Body of pancreas (tissue), 4 donors: ENCODE measurements at regions not wholly inside any gene's neighbourhood (a gene's known extent, or its start where the extent isn't known, plus 50 kb on each side); places are given as distances from the start of the nearest gene placed in this dataset.

Experiments used
- ATAC-seq: fragments of 150-250 bp; one replicate; pipeline ENCODE4 v1.9.1; 2016
- DNase-seq, 4 donors: peaks; one replicate each; pipeline ENCODE4 v3.0.0-alpha.2; 2019
- H3K27ac ChIP-seq, 4 donors: fragments of 200-600 bp; sonication (generic); 1 replicate in 3 of 4; 2 replicates in 1 of 4; pipeline versions ENCODE4 v1.5.1 to v1.6.1; 2016 to 2019; ENCODE audit warnings: mild to moderate bottlenecking in 1 of 4, mixed read lengths in 1 of 4, moderate library complexity in 1 of 4
- H3K27me3 ChIP-seq, 2 donors: fragments of 200-600 bp; sonication (generic); one replicate each; pipeline ENCODE4 v1.6.0; 2016; ENCODE audit warnings: mild to moderate bottlenecking in 1 of 2
- H3K36me3 ChIP-seq, 2 donors: fragments of 200-600 bp; sonication (generic); replicated peaks in 1 of 2; 2 replicates each; pipeline ENCODE4 v1.5.1; 2016; ENCODE audit warnings: low read depth in 2 of 2; ENCODE audit not compliant: insufficient read depth in 1 of 2
- H3K4me1 ChIP-seq: fragments of 200-600 bp; sonication (generic); one replicate; pipeline ENCODE4 v1.6.0; 2016
- H3K4me3 ChIP-seq, 2 donors: fragments of 200-600 bp; sonication (generic); 1 replicate in 1 of 2; 2 replicates in 1 of 2; pipeline ENCODE4 v1.5.1; 2016 to 2019
- H3K9me3 ChIP-seq, 3 donors: fragments of 200-600 bp; sonication (generic); 1 replicate in 2 of 3; 2 replicates in 1 of 3; pipeline ENCODE4 v1.5.1; 2016
- CTCF ChIP-seq, 7 experiments: fragments of 450-650 bp in 4 of 7; fragments of 200-600 bp in 3 of 7; sonication (generic) in 3 of 7; IDR thresholded peaks; one replicate each; pipeline ENCODE4 v1.5.1; 2016 to 2019; ENCODE audit warnings: antibody characterized with exemption in 7 of 7
- POLR2A ChIP-seq, 3 donors: fragments of 450-650 bp; IDR thresholded peaks; one replicate each; pipeline ENCODE4 v1.6.1; 2016; ENCODE audit warnings: antibody characterized with exemption in 3 of 3, mild to moderate bottlenecking in 2 of 3
- WGBS, 2 donors: methylation state at CpG; one replicate each; pipeline ENCODE4 v1.1.5; 2017; 5-methylcytosine and 5-hydroxymethylcytosine counted together
- intact Hi-C: fragments of 100-400 bp; cut with DNase I; formaldehyde crosslinking; loops from one replicate; pipeline ENCODE4 v1.15.1; 2023
- microRNA-seq, 2 donors: library from miRNA; unstranded; fragments of <30 nt; microRNA quantifications; one replicate each; pipeline ENCODE4, GENCODE V29; 2016; ENCODE audit warnings: borderline number of aligned reads in 2 of 2, borderline replicate concordance in 2 of 2
- small RNA-seq: library from RNA; depleted of rRNA; stranded (forward); fragments of <200 nt; gene quantifications from one replicate; pipeline ENCODE3, GENCODE V24; 2016

- Histone ChIP-seq H3K4me3 (no peak overlapping the region), H3K4me1 (no peaks in the 10 kb centered on the region), H3K36me3 (no peaks in the 10 kb centered on the region), H3K27ac (no peak overlapping the region), H3K27me3 (no peaks in the 10 kb centered on the region), H3K9me3 (no peaks in the 10 kb centered on the region)
- DNase-seq (no peak), ATAC-seq (no peak)
- intact Hi-C loops = no loop called here
- no peak for TF ChIP-seq POLR2A (IDR thresholded peaks at IDR 0.05)
- no peak for TF ChIP-seq CTCF (IDR thresholded peaks at IDR 0.05)
- WGBS, 2 donors = 64 to 75% methylated on average over 5 of the region's 5 CpGs
Observed at GRCh38 chrX:6291444-6291843, 62.8 kb upstream of the NLGN4X start.

GRCh38 chrX:6283826-6284225 lies 55.2 kb upstream of the NLGN4X start:
- no peaks in the 10 kb centered on the region for H3K36me3 ChIP-seq
- no peak overlapping the region for H3K27ac ChIP-seq
- H3K4me3 ChIP-seq = no peak overlapping the region
- TF ChIP-seq CTCF (IDR thresholded peaks at IDR 0.05) (no peak), POLR2A (IDR thresholded peaks at IDR 0.05) (no peak)
- 65 to 67% methylated on average over 1 of the region's 1 CpG for WGBS, 2 donors
- H3K27me3 ChIP-seq = no peaks in the 10 kb centered on the region
- ATAC-seq = no peak
- no peak for DNase-seq
- intact Hi-C loops = no loop called here
- no peaks in the 10 kb centered on the region for H3K9me3 ChIP-seq
- no peaks in the 10 kb centered on the region for H3K4me1 ChIP-seq

- 20 to 29% methylated on average over 5 of the region's 5 CpGs for WGBS, 2 donors
- DNase-seq (no peak), ATAC-seq (no peak)
- Histone ChIP-seq H3K9me3 (no peaks in the 10 kb centered on the region), H3K4me3 (no peak overlapping the region), H3K4me1 (no peaks in the 10 kb centered on the region), H3K36me3 (no peaks in the 10 kb centered on the region), H3K27me3 (no peaks in the 10 kb centered on the region), H3K27ac (no peak overlapping the region)
- intact Hi-C loops = no loop called here
- TF ChIP-seq CTCF (IDR thresholded peaks at IDR 0.05) (no peak), POLR2A (IDR thresholded peaks at IDR 0.05) (no peak)
Observed at GRCh38 chrX:6279277-6279909, 50.7 kb upstream of the NLGN4X start.

Small RNA genes in the stretch of these regions (microRNA-seq; reads per million reads assigned to microRNA genes)
- 0 reads per million in 2 donors for gene MIR4770

Small RNA genes in the stretch of these regions (small RNA-seq; reads per million reads assigned to genes)
- 0.56 reads per million, percentile 6 among the genes with 10 or more reads in this experiment for gene MIR4770
